ENCODE measurements at regions not wholly inside any gene's neighbourhood (a gene's known extent, or its start where the extent isn't known, plus 50 kb on each side); places are given as distances from the start of the nearest gene placed in this dataset.
"Not testable (repeated sequence)": the region's sequence is repeated elsewhere in the genome, so short reads cannot be mapped to it uniquely, and the experiment has no call there.

GRCh38 chr21:17738176-17738953 lies 80.8 kb downstream of the C21orf91 start:
- Histone ChIP-seq H3K27ac (no peak overlapping the region), H3K4me3 (no peak overlapping the region)

- H3K4me3 ChIP-seq = no peak overlapping the region
- H3K27ac ChIP-seq = no peak overlapping the region
Measured at GRCh38 chr21:17736072-17736471, 83.1 kb downstream of the C21orf91 start.

- Histone ChIP-seq H3K27ac (no peak overlapping the region), H3K4me3 (no peak overlapping the region)
Measured at GRCh38 chr21:17733209-17733608, 85.9 kb downstream of the C21orf91 start.

GRCh38 chr21:17732306-17732705 lies 86.8 kb downstream of the C21orf91 start:
- H3K27ac ChIP-seq = no peak overlapping the region
- H3K4me3 ChIP-seq = no peak overlapping the region

- Histone ChIP-seq H3K27ac (no peak overlapping the region), H3K4me3 (no peak overlapping the region)
Measured at GRCh38 chr21:17731554-17731953, 87.6 kb downstream of the C21orf91 start.

- H3K27ac ChIP-seq = no peak overlapping the region
- no peak overlapping the region for H3K4me3 ChIP-seq
Measured at GRCh38 chr21:17730782-17731181, 88.4 kb downstream of the C21orf91 start.

GRCh38 chr21:17729455-17729854 lies 89.7 kb downstream of the C21orf91 start:
- Histone ChIP-seq H3K27ac (no peak overlapping the region), H3K4me3 (no peak overlapping the region)

GRCh38 chr21:17727361-17727760 lies 91.8 kb downstream of the C21orf91 start:
- Histone ChIP-seq H3K27ac (no peak overlapping the region), H3K4me3 (no peak overlapping the region)

- H3K27ac ChIP-seq = no peak overlapping the region
- H3K4me3 ChIP-seq = no peak overlapping the region
Measured at GRCh38 chr21:17726047-17726829, 92.9 kb downstream of the C21orf91 start.

- no peak overlapping the region for H3K4me3 ChIP-seq
- H3K27ac ChIP-seq = no peak overlapping the region
Measured at GRCh38 chr21:17725339-17725738, 93.8 kb downstream of the C21orf91 start.

GRCh38 chr21:17712887-17713286 lies 100.2 kb upstream of the BTG3 start:
- Histone ChIP-seq H3K4me3 (no peak overlapping the region), H3K27ac (peak overlapping the region in 1 of 21 experiments; percentile 36)

- Histone ChIP-seq H3K4me3 (no peak overlapping the region), H3K27ac (peak overlapping the region in 5 of 21 experiments; percentile 11 to 62 (median 38))
Measured at GRCh38 chr21:17711896-17712295, 99.2 kb upstream of the BTG3 start.

GRCh38 chr21:17709266-17709611 lies 96.5 kb upstream of the BTG3 start:
- no peak overlapping the region for H3K4me3 ChIP-seq

GRCh38 chr21:17708522-17709265 lies 96.0 kb upstream of the BTG3 start:
- H3K4me3 ChIP-seq = no peak overlapping the region
- H3K27ac ChIP-seq = peak overlapping the region in 3 of 21 experiments; percentile 0 to 47 (median 26)

More at GRCh38 chr21:17709266-17709611, 96.5 kb upstream of the BTG3 start:
- peak overlapping the region in 2 of 21 experiments; percentile 26 to 36 for H3K27ac ChIP-seq

- no peak overlapping the region for H3K4me3 ChIP-seq
- H3K27ac ChIP-seq = no peak overlapping the region
Measured at GRCh38 chr21:17699524-17700189, 87.0 kb upstream of the BTG3 start.

GRCh38 chr21:17697473-17697872 lies 84.8 kb upstream of the BTG3 start:
- H3K4me3 ChIP-seq = no peak overlapping the region
- H3K27ac ChIP-seq = no peak overlapping the region

GRCh38 chr21:17694416-17694815 lies 81.7 kb upstream of the BTG3 start:
- not testable (repeated sequence) for H3K27ac ChIP-seq, H3K4me3 ChIP-seq

- Histone ChIP-seq H3K4me3 (no peak overlapping the region), H3K27ac (no peak overlapping the region)
Measured at GRCh38 chr21:17693801-17694200, 81.1 kb upstream of the BTG3 start.

- H3K27ac ChIP-seq = peak overlapping the region in 20 of 21 experiments; percentile 48 to 87 (median 76)
- no peak overlapping the region for H3K4me3 ChIP-seq
Measured at GRCh38 chr21:17690078-17690494, 77.4 kb upstream of the BTG3 start.

Data from skin epidermis (tissue), 12 donors.